ENCODE measurements at regions not wholly inside any gene's neighbourhood (a gene's known extent, or its start where the extent isn't known, plus 50 kb on each side); places are given as distances from the start of the nearest gene placed in this dataset.

DNA sequence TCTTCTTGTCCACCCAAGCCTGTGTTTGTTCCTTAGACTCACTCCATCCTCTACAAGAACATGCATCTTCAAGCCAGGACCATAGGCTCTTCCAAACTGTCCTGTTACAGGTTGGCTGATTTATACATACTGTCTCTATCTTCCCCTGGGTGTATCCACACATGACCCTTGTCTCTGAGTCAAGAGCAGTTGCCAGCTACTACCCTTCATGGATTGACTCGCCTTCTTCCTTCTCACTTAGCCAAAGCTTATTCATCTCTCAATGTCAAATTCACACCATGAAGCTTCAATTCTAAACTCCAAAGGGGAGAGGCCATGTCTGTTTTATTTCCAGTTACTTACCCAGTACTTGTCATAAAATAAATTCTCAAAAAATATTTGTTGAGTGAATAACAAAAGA, 64.1 kb upstream of the CACHD1 start:
- TF ChIP-seq POLR2AphosphoS5 (IDR thresholded peaks at IDR 0.05; ENCODE audit: borderline replicate concordance, low read depth, low read length) (no peak), EZH2 (IDR thresholded peaks at IDR 0.05) (no peak), FOXP2 (optimal IDR thresholded peaks at IDR 0.05; ENCODE audit: control extremely low read depth, extremely low read length, insufficient read depth) (no peak)
